MM.1S (cell line): ENCODE measurements at regions not wholly inside any gene's neighbourhood (a gene's known extent, or its start where the extent isn't known, plus 50 kb on each side); places are given as distances from the start of the nearest gene placed in this dataset.
"Not testable (repeated sequence)": the region's sequence is repeated elsewhere in the genome, so short reads cannot be mapped to it uniquely, and the experiment has no call there.

ENCODE experiments used
- DNase-seq: peaks from one replicate; pipeline ENCODE4 v3.0.0-alpha.2; 2015
- H2AFZ ChIP-seq: fragments of 300-600 bp; sonication (generic); 2 replicates; pipeline ENCODE4 v1.6.0; 2016; ENCODE audit warnings: antibody characterized with exemption, low read length
- H3F3A ChIP-seq: fragments of 300-600 bp; sonication (generic); 2 replicates; pipeline ENCODE4 v1.6.1; 2016; ENCODE audit warnings: mild to moderate bottlenecking, antibody characterized with exemption, low read length, moderate library complexity, mixed read lengths; ENCODE audit not compliant: insufficient read depth
- H3K27ac ChIP-seq: fragments of 300-600 bp; sonication (generic); 2 replicates; pipeline ENCODE4 v1.5.1; 2016; ENCODE audit warnings: mild to moderate bottlenecking, low read length
- H3K27me3 ChIP-seq: fragments of 300-600 bp; sonication (generic); replicated peaks from 2 replicates; pipeline ENCODE4 v1.6.0; 2016; ENCODE audit warnings: low read length; ENCODE audit not compliant: insufficient read depth
- H3K36me3 ChIP-seq: fragments of 300-600 bp; sonication (generic); replicated peaks from 2 replicates; pipeline ENCODE4 v1.6.1; 2016; ENCODE audit warnings: mild to moderate bottlenecking, low read length, mixed read lengths; ENCODE audit not compliant: insufficient read depth
- H3K4me1 ChIP-seq: fragments of 300-600 bp; sonication (generic); 2 replicates; pipeline ENCODE4 v1.6.1; 2016; ENCODE audit warnings: low read length, mixed read lengths
- H3K4me2 ChIP-seq: fragments of 300-600 bp; sonication (generic); 2 replicates; pipeline ENCODE4 v1.6.0; 2016; ENCODE audit warnings: low read depth, low read length
- H3K4me3 ChIP-seq: fragments of 300-600 bp; sonication (generic); 2 replicates; pipeline ENCODE4 v1.5.1; 2016; ENCODE audit warnings: low read length, mixed read lengths
- H3K79me2 ChIP-seq: fragments of 300-600 bp; sonication (generic); 2 replicates; pipeline ENCODE4 v1.6.1; 2016; ENCODE audit warnings: mixed run types, low read length, mixed read lengths
- H3K9ac ChIP-seq: fragments of 300-600 bp; sonication (generic); 2 replicates; pipeline ENCODE4 v1.6.1; 2016; ENCODE audit warnings: low read length, mixed read lengths
- H3K9me2 ChIP-seq: fragments of 300-600 bp; sonication (generic); replicated peaks from 2 replicates; pipeline ENCODE4 v1.6.1; 2016; ENCODE audit warnings: mild to moderate bottlenecking, low read length, mixed read lengths; ENCODE audit not compliant: insufficient read depth
- H3K9me3 ChIP-seq: fragments of 300-600 bp; sonication (generic); replicated peaks from 2 replicates; pipeline ENCODE4 v1.6.1; 2016; ENCODE audit warnings: mild to moderate bottlenecking, low read length, mixed read lengths; ENCODE audit not compliant: insufficient read depth
- H4K20me1 ChIP-seq: fragments of 300-600 bp; sonication (generic); 2 replicates; pipeline ENCODE4 v1.6.1; 2016; ENCODE audit warnings: mild to moderate bottlenecking, low read length, moderate library complexity, mixed read lengths; ENCODE audit not compliant: insufficient read depth
- CTCF ChIP-seq: fragments of 300-600 bp; sonication (generic); IDR thresholded peaks from 2 replicates; pipeline ENCODE4 v1.5.1; 2016; ENCODE audit warnings: antibody characterized with exemption, low read length, mixed read lengths
- EZH2 ChIP-seq: fragments of 300-600 bp; sonication (generic); optimal IDR thresholded peaks from 2 replicates; pipeline ENCODE3; 2017; ENCODE audit warnings: low read depth, mild to moderate bottlenecking, antibody characterized with exemption, low read length, mixed read lengths
- EZH2phosphoT487 ChIP-seq: fragments of 300-600 bp; sonication (generic); IDR thresholded peaks from 2 replicates; pipeline ENCODE4 v1.6.1; 2018; ENCODE audit warnings: antibody characterized with exemption, low read length

- no peak overlapping the region for H3K4me3 ChIP-seq
- H3K27me3 ChIP-seq: no peaks in the 10 kb centered on the region
- no peaks in the 10 kb centered on the region for H3K9me3 ChIP-seq
- H3K36me3 ChIP-seq: no peaks in the 10 kb centered on the region
- H2AFZ ChIP-seq: no peak overlapping the region
- H3K9me2 ChIP-seq: no peaks in the 10 kb centered on the region
- H3K9ac ChIP-seq: no peak overlapping the region
- no peaks in the 10 kb centered on the region for H3F3A ChIP-seq
- H3K4me1 ChIP-seq: no peaks in the 10 kb centered on the region
- DNase-seq: peak; percentile 18
- no peak overlapping the region for H3K27ac ChIP-seq
- no peaks in the 10 kb centered on the region for H3K79me2 ChIP-seq
- H4K20me1 ChIP-seq: no peaks in the 10 kb centered on the region
- no peak overlapping the region for H3K4me2 ChIP-seq
- TF ChIP-seq EZH2phosphoT487: no peak
- TF ChIP-seq CTCF: peak; percentile 24; the same call in 1 of the 2 replicates
Observed at GRCh38 chr10:111323389-111323966, 246.6 kb downstream of the ADRA2A start.

GRCh38 chr10:111332174-111332573, 255.3 kb downstream of the ADRA2A start:
- not testable (repeated sequence) for H3K4me1 ChIP-seq, H4K20me1 ChIP-seq, H2AFZ ChIP-seq, H3K9ac ChIP-seq, DNase-seq, H3K4me3 ChIP-seq, H3K27ac ChIP-seq, H3F3A ChIP-seq, H3K27me3 ChIP-seq, H3K4me2 ChIP-seq, H3K79me2 ChIP-seq, H3K36me3 ChIP-seq, H3K9me2 ChIP-seq, H3K9me3 ChIP-seq

GRCh38 chr10:111335826-111336225, 259.0 kb downstream of the ADRA2A start:
- H3K4me3 ChIP-seq: no peak overlapping the region
- no peak overlapping the region for H3K9ac ChIP-seq
- H3K4me2 ChIP-seq: no peak overlapping the region
- H3K27ac ChIP-seq: no peak overlapping the region
- no peak for DNase-seq
- no peaks in the 10 kb centered on the region for H3K9me3 ChIP-seq
- H2AFZ ChIP-seq: no peak overlapping the region
- no peaks in the 10 kb centered on the region for H3K27me3 ChIP-seq
- TF ChIP-seq EZH2: no peak
- no peak for TF ChIP-seq CTCF
- TF ChIP-seq EZH2phosphoT487: no peak
- no peaks in the 10 kb centered on the region for H4K20me1 ChIP-seq
- H3K36me3 ChIP-seq: no peaks in the 10 kb centered on the region
- no peaks in the 10 kb centered on the region for H3K9me2 ChIP-seq
- H3K4me1 ChIP-seq: peaks cover 31% of the 10 kb centered on the region
- H3F3A ChIP-seq: peaks cover 25% of the 10 kb centered on the region
- no peaks in the 10 kb centered on the region for H3K79me2 ChIP-seq

GRCh38 chr10:111338035-111338434, 261.2 kb downstream of the ADRA2A start:
- TF ChIP-seq CTCF (peak; percentile 12; the same call in 1 of the 2 replicates), EZH2phosphoT487 (no peak), EZH2 (no peak)
- Histone ChIP-seq H3K9me2 (no peaks in the 10 kb centered on the region), H3K36me3 (no peaks in the 10 kb centered on the region), H3K9ac (peak overlapping the region; percentile 47), H2AFZ (peak overlapping the region; percentile 73), H3F3A (peaks cover 25% of the 10 kb centered on the region), H3K9me3 (no peaks in the 10 kb centered on the region), H3K27me3 (no peaks in the 10 kb centered on the region), H3K79me2 (no peaks in the 10 kb centered on the region), H3K4me3 (peak overlapping the region; percentile 2), H4K20me1 (no peaks in the 10 kb centered on the region), H3K27ac (peak overlapping the region; percentile 92), H3K4me1 (peaks cover 31% of the 10 kb centered on the region), H3K4me2 (peak overlapping the region; percentile 78)
- peak; percentile 57 for DNase-seq
